ENCODE measurements at regions not wholly inside any gene's neighbourhood (a gene's known extent, or its start where the extent isn't known, plus 50 kb on each side); places are given as distances from the start of the nearest gene placed in this dataset.

- ATAC-seq (peak; percentile 73), DNase-seq (ENCODE audit: low spot score) (peak; percentile 27), FAIRE-seq (peak; percentile 39)
- Histone ChIP-seq H3K4me3 (replicated peaks in 1 of 3; ENCODE audit: insufficient read depth in 1 of 3, low read depth in 2 of 3, low read length in 3 of 3) (no peak overlapping the region), H3K9me3 (ENCODE audit: low read length) (no peaks in the 10 kb centered on the region), H3K79me2 (ENCODE audit: insufficient read depth, low read length) (no peaks in the 10 kb centered on the region), H3K36me3 (replicated peaks in 1 of 2; ENCODE audit: control insufficient read depth in 1 of 2, insufficient read depth in 2 of 2, low read length in 2 of 2) (no peaks in the 10 kb centered on the region), H4K20me1 (ENCODE audit: insufficient read depth, low read length) (no peaks in the 10 kb centered on the region), H3K4me1 (ENCODE audit: insufficient read depth, low read length) (no peaks in the 10 kb centered on the region), H3K27me3 (ENCODE audit: control insufficient read depth in 1 of 2, insufficient read depth in 2 of 2, low read length in 2 of 2) (no peaks in the 10 kb centered on the region), H3K9ac (ENCODE audit: insufficient read depth, low read depth, low read length) (no peak overlapping the region), H3K4me2 (ENCODE audit: low read depth, low read length) (no peak overlapping the region), H3K27ac (ENCODE audit: extremely low read length, insufficient read depth, low read length) (no peak overlapping the region), H2AFZ (ENCODE audit: low read length) (no peak overlapping the region)
- ChIA-PET POLR2A (no interaction called here), CTCF (ENCODE audit: low intra/inter-chr PET ratio, low total read pairs) (interaction anchor here (1.2 to 2.1 kb wide), 3 partner anchors 336 to 429 kb away, joined by 3 to 9 read pairs (median 5); no protein-coding TSS in a partner anchor)
- peak; percentile 52; the same call in 1 of the 2 replicates for TF ChIP-seq STAG1 (CRISPR knock-in tag; IDR thresholded peaks at IDR 0.05)
- TF ChIP-seq SMAD3 (CRISPR knock-in tag; IDR thresholded peaks at IDR 0.05), result no peak
- TF ChIP-seq ZNF205 (CRISPR knock-in tag; IDR thresholded peaks at IDR 0.05), result no peak
- TF ChIP-seq CTCF (CRISPR knock-in tag; IDR thresholded peaks at IDR 0.05), result peak; percentile 60
- TF ChIP-seq ZBTB25 (CRISPR knock-in tag; IDR thresholded peaks at IDR 0.05), result no peak
- peak; percentile 63; the same call in 1 of the 2 replicates for TF ChIP-seq SMC3 (IDR thresholded peaks at IDR 0.05; ENCODE audit: low read length)
- in situ Hi-C loops (cut with HindIII; ENCODE audit: extremely low pct_ligation_motif_present, low pct_unique_long_range_greater_than_20kb) (loop anchor here (10.0 kb wide), 1 partner anchor 336 kb away; no protein-coding TSS in a partner anchor), intact Hi-C loops (cut with micrococcal nuclease; ENCODE audit: unreplicated experiment) (loop anchor here (5.0 to 10.0 kb wide), 2 partner anchors 354 to 513 kb away; no protein-coding TSS in a partner anchor)
- no TSS peak for BruUV-seq (replicated peaks)
- 0% methylated on average over 1 of the region's 1 CpG for WGBS (ENCODE audit: low lambda C conversion rate)
These were observed 232.7 kb upstream of the TAC1 start for GRCh38 chr7:97499204-97499603.

Measured in HepG2 (cell line).